Colonic mucosa (tissue), 4 donors: ENCODE measurements at regions not wholly inside any gene's neighbourhood (a gene's known extent, or its start where the extent isn't known, plus 50 kb on each side); places are given as distances from the start of the nearest gene placed in this dataset.

Experiments
- DNase-seq: peaks from one replicate; pipeline ENCODE4 v3.0.0-alpha.2; 2020
- H3K27ac ChIP-seq: fragments of 200-600 bp; one replicate; pipeline ENCODE4 v1.8.0; 2021
- H3K27me3 ChIP-seq: fragments of 200-600 bp; one replicate; pipeline ENCODE4 v1.8.0; 2021
- H3K36me3 ChIP-seq: fragments of 200-600 bp; one replicate; pipeline ENCODE4 v1.8.0; 2021
- H3K4me1 ChIP-seq: fragments of 200-600 bp; one replicate; pipeline ENCODE4 v1.8.0; 2021; ENCODE audit warnings: mild to moderate bottlenecking
- H3K4me3 ChIP-seq: fragments of 200-600 bp; one replicate; pipeline ENCODE4 v1.8.0; 2021
- H3K9ac ChIP-seq, 2 donors: one replicate each; pipeline ENCODE4 v1.7.0; 2013; ENCODE audit warnings: control low read depth in 2 of 2, low read depth in 2 of 2, low read length in 2 of 2
- H3K9me3 ChIP-seq: fragments of 200-600 bp; one replicate; pipeline ENCODE4 v1.8.0; 2021
- CTCF ChIP-seq: fragments of 200-600 bp; IDR thresholded peaks from one replicate; pipeline ENCODE4 v1.8.0; 2022; ENCODE audit warnings: antibody characterized with exemption, mild to moderate bottlenecking
- intact Hi-C: fragments of 100-400 bp; cut with DNase I; formaldehyde crosslinking; loops from one replicate; pipeline ENCODE4 v1.14.1; 2022
- donor health status: healthy.
- donor health status: DM: no; HTN: no; CAD: no.
- donor health status: DM: no; HTN: no; CAD: no.

GRCh38 chr11:115916608-115917007 is 412.4 kb upstream of the CADM1 start:
- Histone ChIP-seq H3K36me3 (no peaks in the 10 kb centered on the region), H3K9ac (no peak overlapping the region), H3K4me3 (no peak overlapping the region), H3K27ac (no peak overlapping the region), H3K9me3 (no peaks in the 10 kb centered on the region), H3K4me1 (no peaks in the 10 kb centered on the region), H3K27me3 (no peaks in the 10 kb centered on the region)
- no peak for DNase-seq
- TF ChIP-seq CTCF: no peak
- intact Hi-C loops: no loop called here

GRCh38 chr11:115912484-115912945 is 408.3 kb upstream of the CADM1 start:
- Histone ChIP-seq H3K9ac (no peak overlapping the region), H3K4me3 (no peak overlapping the region), H3K27ac (no peak overlapping the region), H3K9me3 (no peaks in the 10 kb centered on the region), H3K36me3 (no peaks in the 10 kb centered on the region), H3K27me3 (no peaks in the 10 kb centered on the region), H3K4me1 (no peaks in the 10 kb centered on the region)
- intact Hi-C loops: no loop called here
- DNase-seq: no peak
- no peak for TF ChIP-seq CTCF

GRCh38 chr11:115911613-115912346 is 407.6 kb upstream of the CADM1 start:
- no peaks in the 10 kb centered on the region for H3K27me3 ChIP-seq
- H3K9ac ChIP-seq: no peak overlapping the region
- no peaks in the 10 kb centered on the region for H3K36me3 ChIP-seq
- DNase-seq: no peak
- intact Hi-C loops: no loop called here
- H3K4me1 ChIP-seq: no peaks in the 10 kb centered on the region
- no peak for TF ChIP-seq CTCF
- no peak overlapping the region for H3K27ac ChIP-seq
- H3K9me3 ChIP-seq: no peaks in the 10 kb centered on the region
- no peak overlapping the region for H3K4me3 ChIP-seq

GRCh38 chr11:115910379-115910778 is 406.2 kb upstream of the CADM1 start:
- Histone ChIP-seq H3K27me3 (no peaks in the 10 kb centered on the region), H3K4me3 (no peak overlapping the region), H3K9ac (no peak overlapping the region), H3K9me3 (no peaks in the 10 kb centered on the region), H3K4me1 (no peaks in the 10 kb centered on the region), H3K27ac (no peak overlapping the region), H3K36me3 (no peaks in the 10 kb centered on the region)
- intact Hi-C loops: no loop called here
- DNase-seq: no peak
- no peak for TF ChIP-seq CTCF

- intact Hi-C loops: no loop called here
Measured at GRCh38 chr11:115906171-115906570, 402.0 kb upstream of the CADM1 start.

More at GRCh38 chr11:115906171-115906570, 402.0 kb upstream of the CADM1 start:
- Histone ChIP-seq H3K9ac (no peak overlapping the region), H3K36me3 (no peaks in the 10 kb centered on the region), H3K27ac (no peak overlapping the region), H3K9me3 (no peaks in the 10 kb centered on the region), H3K4me1 (no peaks in the 10 kb centered on the region), H3K4me3 (no peak overlapping the region), H3K27me3 (no peaks in the 10 kb centered on the region)
- TF ChIP-seq CTCF: no peak
- DNase-seq: no peak
